Ishikawa (cell line): ENCODE measurements at regions not wholly inside any gene's neighbourhood (a gene's known extent, or its start where the extent isn't known, plus 50 kb on each side); places are given as distances from the start of the nearest gene placed in this dataset.

ENCODE experiments used
- EP300 ChIP-seq: IDR thresholded peaks from 2 replicates; pipeline ENCODE4 v1.6.1; 2012; ENCODE audit warnings: borderline replicate concordance
- NFIC ChIP-seq: IDR thresholded peaks from 2 replicates; pipeline ENCODE4 v1.6.1; 2012
- REST ChIP-seq: IDR thresholded peaks from 2 replicates; pipeline ENCODE4 v1.6.1; 2012; ENCODE audit warnings: low read depth, mild to moderate bottlenecking
- TCF12 ChIP-seq: IDR thresholded peaks from 2 replicates; pipeline ENCODE4 v1.6.1; 2012; ENCODE audit warnings: low read depth

- TF ChIP-seq REST (no peak), NFIC (no peak), EP300 (no peak), TCF12 (no peak)
Measured at GRCh38 chr6:41448256-41448655, 97.9 kb upstream of the FOXP4 start.
